ENCODE measurements at regions not wholly inside any gene's neighbourhood (a gene's known extent, or its start where the extent isn't known, plus 50 kb on each side); places are given as distances from the start of the nearest gene placed in this dataset.
A peak's percentile ranks its signal among the peaks of the same experiment; 100 is the strongest.

GRCh38 chr5:124655921-124656511 is 90.4 kb downstream of the ZNF608 start:
- RAD21 ChIA-PET (ENCODE audit: low non-redundant PET in 1 of 2, low total read pairs in 2 of 2, uncharacterized antibody in 2 of 2, unreplicated experiment in 2 of 2), result interaction anchor here in 1 of 2 experiments (0.6 kb wide), 1 partner anchor 654 kb away, joined by 7 read pairs; no protein-coding TSS in a partner anchor
- POLR2A ChIA-PET, result interaction anchor here (1.8 kb wide), 1 partner anchor 93 kb away, joined by 8 read pairs; no protein-coding TSS in a partner anchor
- H3K4me3 ChIP-seq (replicated peaks in 1 of 2; ENCODE audit: low read depth in 1 of 2, low read length in 2 of 2), result peak overlapping the region; percentile 0 to 47
- intact Hi-C loops (cut with micrococcal nuclease), result loop anchor here (2.0 kb wide), 1 partner anchor 93 kb away; no protein-coding TSS in a partner anchor
- DNase-seq (ENCODE audit: low read depth, low spot score) (peak; percentile 78), ATAC-seq (peak; percentile 66)
- H3K4me1 ChIP-seq (ENCODE audit: control insufficient read depth in 1 of 2, insufficient read depth in 2 of 2, low read length in 2 of 2), result peaks cover 80 to 81% of the 10 kb centered on the region in 2 experiments
- CTCF ChIA-PET, result no interaction called here
- no peaks in the 10 kb centered on the region for H3K79me2 ChIP-seq (ENCODE audit: insufficient read depth, low read length)
- no peaks in the 10 kb centered on the region for H3K9me2 ChIP-seq (ENCODE audit: insufficient read depth)
- peak overlapping the region; percentile 82 for H3K4me2 ChIP-seq (ENCODE audit: low read length)
- peak overlapping the region; percentile 54 for H3K27ac ChIP-seq (ENCODE audit: low read depth, low read length)
- H4K20me1 ChIP-seq (ENCODE audit: insufficient read depth), result no peaks in the 10 kb centered on the region
- H2AFZ ChIP-seq (ENCODE audit: low read depth, low read length, poor library complexity, severe bottlenecking), result peak overlapping the region; percentile 68
- no TSS peak for BruUV-seq (replicated peaks)
- no peaks in the 10 kb centered on the region for H3K36me3 ChIP-seq (ENCODE audit: control insufficient read depth in 1 of 2, insufficient read depth in 2 of 2, low read length in 2 of 2)
- H3K9ac ChIP-seq (ENCODE audit: low read length), result peak overlapping the region; percentile 45
- H3K27me3 ChIP-seq (ENCODE audit: insufficient read depth, low read length), result no peaks in the 10 kb centered on the region
- H3K9me3 ChIP-seq (ENCODE audit: control insufficient read depth in 1 of 2, insufficient read depth in 1 of 2, low read depth in 1 of 2, low read length in 2 of 2), result no peaks in the 10 kb centered on the region
- TF ChIP-seq, protein P1, sequence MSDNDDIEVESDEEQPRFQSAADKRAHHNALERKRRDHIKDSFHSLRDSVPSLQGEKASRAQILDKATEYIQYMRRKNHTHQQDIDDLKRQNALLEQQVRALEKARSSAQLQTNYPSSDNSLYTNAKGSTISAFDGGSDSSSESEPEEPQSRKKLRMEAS (IDR thresholded peaks at IDR 0.05), result peak; percentile 60
- TF ChIP-seq SP1 (IDR thresholded peaks at IDR 0.05; ENCODE audit: low read depth) (peak; percentile 70), CEBPB (IDR thresholded peaks at IDR 0.05; ENCODE audit: low read depth) (peak; percentile 42; the same call in 1 of the 2 replicates), POLR2AphosphoS5 (IDR thresholded peaks at IDR 0.05; ENCODE audit: low read depth, low read length) (no peak), ZBTB33 (IDR thresholded peaks at IDR 0.05; ENCODE audit: extremely low read depth, insufficient replicate concordance, low read length) (no peak), YY1 (IDR thresholded peaks at IDR 0.05; ENCODE audit: extremely low read depth, insufficient replicate concordance, low read depth, low read length) (no peak), TCF7L2 (IDR thresholded peaks at IDR 0.05; ENCODE audit: borderline replicate concordance, extremely low read depth, insufficient read depth, insufficient read length) (peak; percentile 87), RAD21 (IDR thresholded peaks at IDR 0.05; ENCODE audit: low read depth) (no peak; the same call in 1 of the 2 replicates), ZNF274 (IDR thresholded peaks at IDR 0.05; ENCODE audit: low read depth, low read length) (no peak), JUND (IDR thresholded peaks at IDR 0.05) (peak; percentile 66), POLR2A (IDR thresholded peaks at IDR 0.05; ENCODE audit: borderline replicate concordance, extremely low read depth, insufficient read depth, insufficient read length) (no peak), EZH2 (IDR thresholded peaks at IDR 0.05) (no peak), ATF3 (IDR thresholded peaks at IDR 0.05) (no peak), SIN3A (IDR thresholded peaks at IDR 0.05; ENCODE audit: low read depth) (peak; percentile 45), ZFX (IDR thresholded peaks at IDR 0.05) (no peak), CBX3 (IDR thresholded peaks at IDR 0.05; ENCODE audit: low read depth) (no peak; the same call in 1 of the 2 replicates), REST (IDR thresholded peaks at IDR 0.05; ENCODE audit: low read depth) (no peak), FOSL1 (IDR thresholded peaks at IDR 0.05; ENCODE audit: low read depth) (peak; percentile 47), EZH2phosphoT487 (IDR thresholded peaks at IDR 0.05; ENCODE audit: borderline replicate concordance) (no peak)
- TF ChIP-seq, protein P2, sequence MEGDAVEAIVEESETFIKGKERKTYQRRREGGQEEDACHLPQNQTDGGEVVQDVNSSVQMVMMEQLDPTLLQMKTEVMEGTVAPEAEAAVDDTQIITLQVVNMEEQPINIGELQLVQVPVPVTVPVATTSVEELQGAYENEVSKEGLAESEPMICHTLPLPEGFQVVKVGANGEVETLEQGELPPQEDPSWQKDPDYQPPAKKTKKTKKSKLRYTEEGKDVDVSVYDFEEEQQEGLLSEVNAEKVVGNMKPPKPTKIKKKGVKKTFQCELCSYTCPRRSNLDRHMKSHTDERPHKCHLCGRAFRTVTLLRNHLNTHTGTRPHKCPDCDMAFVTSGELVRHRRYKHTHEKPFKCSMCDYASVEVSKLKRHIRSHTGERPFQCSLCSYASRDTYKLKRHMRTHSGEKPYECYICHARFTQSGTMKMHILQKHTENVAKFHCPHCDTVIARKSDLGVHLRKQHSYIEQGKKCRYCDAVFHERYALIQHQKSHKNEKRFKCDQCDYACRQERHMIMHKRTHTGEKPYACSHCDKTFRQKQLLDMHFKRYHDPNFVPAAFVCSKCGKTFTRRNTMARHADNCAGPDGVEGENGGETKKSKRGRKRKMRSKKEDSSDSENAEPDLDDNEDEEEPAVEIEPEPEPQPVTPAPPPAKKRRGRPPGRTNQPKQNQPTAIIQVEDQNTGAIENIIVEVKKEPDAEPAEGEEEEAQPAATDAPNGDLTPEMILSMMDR (IDR thresholded peaks at IDR 0.05 in 2 of 3, conservative IDR thresholded peaks at IDR 0.05 in 1 of 3; ENCODE audit: borderline replicate concordance in 1 of 3, insufficient read depth in 1 of 3, low read depth in 2 of 3, low read length in 2 of 3), result no peak

Data from HCT116 (cell line).